ENCODE measurements at regions not wholly inside any gene's neighbourhood (a gene's known extent, or its start where the extent isn't known, plus 50 kb on each side); places are given as distances from the start of the nearest gene placed in this dataset.

GRCh38 chr21:38982096-38982495, 176.4 kb downstream of the ETS2 start:
- intact Hi-C loops (cut with DNase I) = no loop called here
- DNase-seq = no peak

GRCh38 chr21:38980416-38981313, 174.9 kb downstream of the ETS2 start:
- intact Hi-C loops (cut with DNase I) = no loop called here

DNA sequence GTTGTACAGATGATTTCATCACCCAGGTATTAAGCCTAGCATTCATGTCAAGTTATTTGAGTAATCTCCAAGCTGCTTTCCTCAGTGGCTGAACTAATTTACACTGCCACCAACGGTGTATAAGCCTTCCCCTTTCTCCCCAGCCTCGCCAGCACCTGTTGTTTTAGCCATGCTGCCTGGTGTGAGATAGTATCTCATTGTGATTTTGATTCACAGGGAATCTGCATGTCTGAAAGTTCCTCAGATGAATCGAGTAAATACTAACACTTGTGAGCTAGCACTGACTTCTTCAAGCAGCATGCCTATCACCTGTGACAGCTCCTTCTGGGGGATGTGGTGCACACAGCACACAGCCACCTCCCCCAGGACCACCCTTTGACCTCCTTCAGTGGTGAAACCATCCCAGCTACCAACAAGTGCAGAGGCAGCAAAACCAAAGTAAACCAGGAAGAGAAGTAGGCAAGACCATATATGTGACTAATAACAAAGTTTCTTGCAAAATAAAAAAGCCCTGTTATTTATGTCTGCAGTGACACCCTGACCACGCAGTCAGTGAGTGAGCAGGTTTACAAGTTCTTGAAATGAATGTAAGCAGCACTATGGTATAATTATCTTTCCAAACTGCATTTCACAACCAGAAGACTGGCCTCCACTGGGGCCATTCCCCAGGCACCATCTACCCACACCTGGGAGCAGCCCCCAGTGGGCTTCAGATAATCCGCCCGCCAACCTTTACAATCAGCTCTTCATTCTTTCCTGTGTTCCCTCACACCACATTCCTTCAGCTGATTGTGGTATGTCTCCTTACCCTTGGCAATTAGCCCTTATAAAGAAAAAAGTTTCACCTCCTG, 173.8 kb downstream of the ETS2 start:
- intact Hi-C loops (cut with DNase I) = no loop called here
- DNase-seq = no peak

More at GRCh38 chr21:38980416-38981313, 174.9 kb downstream of the ETS2 start:
- no peak for DNase-seq

GRCh38 chr21:38976900-38977299, 171.2 kb downstream of the ETS2 start:
- intact Hi-C loops (cut with DNase I) = no loop called here
- DNase-seq = no peak

- intact Hi-C loops (cut with DNase I) = no loop called here
- no peak for DNase-seq
Measured at GRCh38 chr21:38973552-38973951, 167.8 kb downstream of the ETS2 start.

DNA sequence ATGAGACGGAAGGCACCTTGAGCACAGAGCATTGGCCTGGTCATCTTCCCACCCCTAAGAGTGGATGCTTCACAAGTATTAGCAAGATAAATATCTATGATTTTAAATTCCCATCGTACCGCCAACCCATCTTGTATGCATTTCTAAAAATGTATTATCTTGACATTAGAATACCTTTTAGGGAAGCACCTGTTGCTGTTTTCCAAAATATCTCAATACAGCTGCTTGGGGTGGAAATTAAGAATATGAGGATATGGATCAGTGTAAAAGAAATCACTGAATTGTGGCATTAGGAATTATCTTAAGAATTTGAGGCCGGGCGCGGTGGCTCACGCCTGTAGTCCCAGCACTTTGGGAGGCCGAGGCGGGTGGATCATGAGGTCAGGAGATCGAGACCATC, 166.3 kb downstream of the ETS2 start:
- no peak for DNase-seq
- intact Hi-C loops (cut with DNase I) = no loop called here

- intact Hi-C loops (cut with DNase I) = no loop called here
- no peak for DNase-seq
Measured at GRCh38 chr21:38970765-38971164, 165.0 kb downstream of the ETS2 start.

- intact Hi-C loops (cut with DNase I) = no loop called here
- DNase-seq = no peak
Measured at GRCh38 chr21:38968887-38969543, 163.3 kb downstream of the ETS2 start.

DNA sequence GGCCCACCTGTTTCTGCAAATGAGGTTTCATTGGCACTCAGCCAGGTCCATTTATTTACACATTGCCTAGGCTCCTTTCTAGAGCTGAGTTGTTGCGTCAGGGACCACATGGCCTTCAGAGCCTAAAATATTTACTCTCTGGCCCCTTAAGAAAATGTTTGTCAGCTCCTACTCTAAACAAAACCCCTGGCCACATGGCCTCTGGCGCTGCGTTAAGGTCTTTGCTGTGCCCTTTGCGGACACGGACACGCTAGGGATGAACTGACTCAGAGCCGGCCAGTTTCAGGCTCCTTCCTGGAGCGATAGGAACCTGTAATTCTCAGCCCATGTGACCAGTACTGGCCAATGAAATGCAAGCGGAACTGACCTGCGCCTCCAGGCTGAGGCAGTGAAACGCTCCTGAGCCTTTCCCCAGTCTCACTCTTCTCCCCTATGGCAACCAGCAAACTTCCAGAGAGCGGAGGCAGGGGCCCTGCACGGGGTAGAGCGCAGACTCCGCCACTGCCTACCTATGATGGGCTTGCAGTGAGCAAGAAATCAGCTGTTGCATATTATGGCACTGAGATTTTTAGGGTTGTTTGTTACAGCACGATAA, 160.3 kb downstream of the ETS2 start:
- intact Hi-C loops (cut with DNase I) = no loop called here
- no peak for DNase-seq

DNA sequence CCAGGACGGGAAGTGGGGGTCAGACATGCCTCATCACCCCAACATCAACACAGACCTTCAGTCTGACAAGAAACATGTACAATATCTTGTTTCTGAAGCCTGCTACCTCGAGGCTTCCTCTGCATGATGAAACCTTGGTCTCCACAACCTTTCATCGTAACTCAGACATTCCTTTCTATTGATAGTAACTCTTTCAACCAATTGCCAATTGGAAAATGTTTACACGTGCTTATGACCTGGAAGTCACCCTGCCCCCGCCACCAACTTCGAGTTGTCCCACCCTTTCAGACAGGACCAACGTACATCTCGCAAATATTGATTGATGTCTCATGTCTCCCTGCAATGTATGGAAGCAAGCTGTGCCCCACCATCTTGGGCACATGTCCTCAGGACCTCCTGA, 159.5 kb downstream of the ETS2 start:
- intact Hi-C loops (cut with DNase I) = no loop called here
- DNase-seq = no peak

DNA sequence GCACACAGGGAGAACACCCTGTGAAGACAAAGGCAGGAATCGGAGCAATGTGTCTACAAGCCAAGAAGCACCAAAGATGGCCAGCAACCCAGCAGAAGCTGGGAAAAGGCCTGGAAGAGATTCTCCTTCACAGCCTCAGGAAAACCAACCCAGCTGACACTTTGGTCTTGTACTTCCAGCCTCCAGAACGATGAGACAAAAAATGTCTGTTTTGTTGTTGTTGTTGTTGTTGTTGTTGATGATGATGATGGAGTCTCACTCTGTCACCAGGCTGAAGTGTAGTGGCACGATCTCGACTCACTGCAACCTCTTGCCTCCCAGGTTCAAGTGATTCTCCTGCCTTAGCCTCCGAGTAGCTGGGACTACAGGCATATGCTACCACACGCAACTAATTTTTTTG, 157.3 kb downstream of the ETS2 start:
- no peak for DNase-seq
- intact Hi-C loops (cut with DNase I) = no loop called here

GRCh38 chr21:38960251-38960650, 154.5 kb downstream of the ETS2 start:
- no peak for DNase-seq
- intact Hi-C loops (cut with DNase I) = no loop called here

GRCh38 chr21:38959692-38960061, 153.9 kb downstream of the ETS2 start:
- intact Hi-C loops (cut with DNase I) = no loop called here
- no peak for DNase-seq

DNA sequence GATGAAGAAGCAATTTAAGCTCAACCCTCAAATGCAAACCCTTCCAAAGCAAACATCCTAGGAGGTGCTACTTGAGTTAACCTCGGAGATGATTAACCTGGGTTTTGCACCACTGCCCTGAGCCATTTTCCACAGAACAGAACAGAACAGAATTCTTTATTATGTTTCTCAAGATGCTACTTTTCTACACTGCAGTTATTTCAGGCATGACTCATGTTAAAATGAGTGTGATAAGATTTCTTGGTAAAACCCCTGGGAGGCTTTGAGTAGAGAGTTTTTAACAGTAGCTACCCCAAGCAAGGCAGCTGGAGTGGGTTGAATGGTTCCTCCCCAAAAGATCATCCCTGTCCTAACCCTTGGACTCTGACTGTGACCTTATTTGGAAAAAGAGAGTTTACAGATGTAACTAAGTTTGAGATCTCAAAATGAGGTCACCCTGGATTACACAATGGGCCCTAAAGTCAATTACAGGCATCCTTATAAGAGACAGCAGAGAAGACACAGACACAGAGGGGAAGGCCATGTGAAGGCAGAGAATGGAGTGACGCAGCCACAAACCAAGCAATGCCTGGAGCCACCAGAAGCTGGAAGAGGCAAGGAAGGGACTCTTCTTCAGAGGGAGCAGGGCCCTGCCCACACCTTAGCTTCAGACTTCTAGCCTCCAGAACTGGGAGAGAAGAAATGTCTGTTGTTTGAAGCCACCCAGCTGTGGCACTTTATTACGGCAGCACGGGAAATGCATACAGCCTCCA, 153.4 kb downstream of the ETS2 start:
- intact Hi-C loops (cut with DNase I) = no loop called here
- DNase-seq = no peak

DNA sequence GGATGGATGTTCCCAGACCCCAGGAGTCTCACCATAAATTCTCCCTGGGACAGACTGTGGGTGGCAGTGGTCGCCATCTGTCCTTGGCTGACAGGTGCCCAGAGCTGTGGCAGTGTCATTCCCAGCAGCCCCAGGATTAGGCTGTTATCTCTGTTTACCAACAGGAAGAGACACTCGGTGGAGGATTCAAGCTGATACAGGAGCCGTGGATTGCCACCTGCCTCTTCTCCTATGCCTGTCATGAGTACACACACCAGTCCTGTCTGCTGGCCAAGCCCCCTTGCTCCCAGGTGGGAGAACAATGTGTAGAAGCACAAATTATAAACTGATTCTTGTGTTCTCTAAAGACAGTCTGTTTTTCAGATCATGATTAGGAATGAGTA, 152.6 kb downstream of the ETS2 start:
- no peak for DNase-seq
- intact Hi-C loops (cut with DNase I) = no loop called here

GRCh38 chr21:38957575-38958322, 152.0 kb downstream of the ETS2 start:
- intact Hi-C loops (cut with DNase I) = no loop called here
- no peak for DNase-seq

- peak in 4 of 42 donors; percentile 21 to 49 (median 35) for DNase-seq
- intact Hi-C loops (cut with DNase I) = no loop called here
Measured at GRCh38 chr21:38956856-38957571, 151.3 kb downstream of the ETS2 start.

GRCh38 chr21:38956521-38956855, 150.8 kb downstream of the ETS2 start:
- intact Hi-C loops (cut with DNase I) = no loop called here

More at GRCh38 chr21:38956521-38956855, 150.8 kb downstream of the ETS2 start:
- no peak for DNase-seq

Measured in head of caudate nucleus (tissue), 42 donors.